HepG2 (cell line): ENCODE measurements at regions not wholly inside any gene's neighbourhood (a gene's known extent, or its start where the extent isn't known, plus 50 kb on each side); places are given as distances from the start of the nearest gene placed in this dataset.

ENCODE experiments used
- ATAC-seq: fragments of 200-7000 bp; cut with Tn5 transposase; 3 replicates; pipeline ENCODE4 v1.9.1; 2020; ENCODE audit warnings: mild to moderate bottlenecking, moderate library complexity
- BruUV-seq: library from RNA; stranded (reverse); fragments of 400-500 nt; replicated peaks from 2 replicates; lab custom pipeline; 2021; lab: Mats Ljungman, UMichigan
- CTCF ChIA-PET: fragments of 300-600 bp; formaldehyde crosslinking; extraction: SDS; loops from one replicate; lab custom pipeline; 2021; ENCODE audit warnings: low total read pairs, inconsistent platforms, low intra/inter-chr PET ratio; lab: Yijun Ruan, JAX
- POLR2A ChIA-PET: fragments of 350-600 bp; sonication (Branson Sonifier 250); formaldehyde crosslinking; loops from one replicate; lab custom pipeline; 2020; ENCODE audit warnings: antibody characterized with exemption, inconsistent platforms; lab: Yijun Ruan, JAX
- DNase-seq: peaks from one replicate; pipeline ENCODE4 v3.0.0-alpha.2; 2015; ENCODE audit warnings: low spot score
- FAIRE-seq: peaks from 3 replicates; lab custom pipeline; 2011; peaks lifted over from hg19 to GRCh38; lab: Jason Lieb, UNC
- H2AFZ ChIP-seq: one replicate; pipeline ENCODE4 v1.6.1; 2011; ENCODE audit warnings: low read length, inconsistent platforms
- H3K27ac ChIP-seq: fragments of 300-600 bp; 3 replicates; pipeline ENCODE4 v1.8.0; 2011; ENCODE audit warnings: mixed run types, mild to moderate bottlenecking, mixed read lengths, low read length, inconsistent platforms; ENCODE audit not compliant: insufficient read depth; ENCODE audit errors: extremely low read length
- H3K27me3 ChIP-seq, 2 experiments: fragments of 200-600 bp in 1 of 2; 2 replicates in 1 of 2; 3 replicates in 1 of 2; pipeline versions ENCODE4 v1.6.0 to v1.8.0; 2011; ENCODE audit warnings: low read length in 2 of 2, mild to moderate bottlenecking in 2 of 2, moderate library complexity in 2 of 2, inconsistent platforms in 1 of 2; ENCODE audit not compliant: insufficient read depth in 2 of 2, control insufficient read depth in 1 of 2
- H3K36me3 ChIP-seq, 2 experiments: fragments of 200-600 bp in 1 of 2; replicated peaks in 1 of 2; 2 replicates in 1 of 2; 3 replicates in 1 of 2; pipeline versions ENCODE4 v1.5.1 to v1.8.0; 2011; ENCODE audit warnings: low read length in 2 of 2, inconsistent platforms in 1 of 2; ENCODE audit not compliant: insufficient read depth in 2 of 2, control insufficient read depth in 1 of 2
- H3K4me1 ChIP-seq: 2 replicates; pipeline ENCODE4 v1.5.1; 2012; ENCODE audit warnings: low read length, inconsistent platforms; ENCODE audit not compliant: insufficient read depth
- H3K4me2 ChIP-seq: 2 replicates; pipeline ENCODE4 v1.6.0; 2011; ENCODE audit warnings: low read depth, low read length, inconsistent platforms
- H3K4me3 ChIP-seq, 3 experiments: fragments of 200-600 bp in 1 of 3; sonication (generic), shearing (Covaris generic) in 1 of 3; replicated peaks in 1 of 3; 2 replicates each; pipeline ENCODE4 v1.5.1; 2011 to 2016; ENCODE audit warnings: low read length in 3 of 3, inconsistent platforms in 2 of 3, low read depth in 2 of 3, mild to moderate bottlenecking in 2 of 3, control low read depth in 1 of 3, mixed read lengths in 1 of 3; ENCODE audit not compliant: insufficient read depth in 1 of 3
- H3K79me2 ChIP-seq: one replicate; pipeline ENCODE4 v1.6.1; 2011; ENCODE audit warnings: low read length, inconsistent platforms; ENCODE audit not compliant: insufficient read depth
- H3K9ac ChIP-seq: 2 replicates; pipeline ENCODE4 v1.6.0; 2011; ENCODE audit warnings: mild to moderate bottlenecking, low read depth, low read length, inconsistent platforms; ENCODE audit not compliant: insufficient read depth
- H3K9me3 ChIP-seq: 2 replicates; pipeline ENCODE4 v1.5.1; 2012; ENCODE audit warnings: mild to moderate bottlenecking, low read length
- H4K20me1 ChIP-seq: 2 replicates; pipeline ENCODE4 v1.6.0; 2011; ENCODE audit warnings: inconsistent platforms, mild to moderate bottlenecking, low read length, moderate library complexity; ENCODE audit not compliant: insufficient read depth
- EZH2 ChIP-seq: conservative IDR thresholded peaks from 2 replicates; pipeline ENCODE4 v1.6.1; 2012; ENCODE audit warnings: mild to moderate bottlenecking, low read depth, low read length, moderate library complexity
- HNRNPL ChIP-seq: fragments of 200-400 bp; formaldehyde crosslinking; IDR thresholded peaks from 2 replicates; pipeline ENCODE4 v1.6.1; 2017; ENCODE audit warnings: mild to moderate bottlenecking, low read depth, low read length
- KAT2B ChIP-seq: fragments of 150-350 bp; IDR thresholded peaks from 2 replicates; pipeline ENCODE4 v1.6.1; 2014; ENCODE audit warnings: low read depth, low read length, borderline replicate concordance
- WGBS: methylation state at CpG from one replicate; pipeline ENCODE4 v1.1.6; 2017; ENCODE audit warnings: low lambda C conversion rate; 5-methylcytosine and 5-hydroxymethylcytosine counted together
- in situ Hi-C: cut with HindIII; loops from 2 replicates; pipeline ENCODE4 v1.10.0; 2017; ENCODE audit warnings: low pct_unique_long_range_greater_than_20kb; ENCODE audit not compliant: extremely low pct_ligation_motif_present
- intact Hi-C: fragments of 100-400 bp; cut with micrococcal nuclease; formaldehyde crosslinking; loops from one replicate; pipeline ENCODE4 v1.10.0; 2022; ENCODE audit not compliant: unreplicated experiment

DNA sequence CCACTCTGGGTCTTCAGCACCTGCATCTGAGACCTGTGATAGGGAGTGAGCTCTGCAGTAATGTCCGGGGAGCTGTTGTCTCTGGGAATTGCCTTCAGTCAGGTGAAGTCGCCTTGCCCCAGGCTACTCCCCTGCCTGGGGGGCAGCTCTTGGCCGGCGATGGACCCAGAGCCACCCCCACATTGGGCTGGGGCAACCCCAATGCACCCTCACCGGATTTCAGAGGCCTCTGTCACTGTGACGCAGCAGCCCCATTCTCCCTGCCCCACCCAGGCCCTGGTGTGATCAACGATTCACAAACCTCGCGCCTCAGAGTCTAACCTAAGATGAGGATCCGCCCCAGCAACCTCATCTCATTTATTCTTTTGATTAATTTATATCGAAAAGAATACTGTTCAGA, 303.6 kb downstream of the NDUFA10 start:
- Histone ChIP-seq H3K79me2 (no peaks in the 10 kb centered on the region), H3K4me2 (no peak overlapping the region), H3K27ac (no peak overlapping the region), H4K20me1 (no peaks in the 10 kb centered on the region), H3K9me3 (no peaks in the 10 kb centered on the region), H3K27me3 (peaks cover 10 to 71% of the 10 kb centered on the region in 2 experiments), H2AFZ (no peak overlapping the region), H3K9ac (no peak overlapping the region), H3K4me1 (no peaks in the 10 kb centered on the region), H3K36me3 (no peaks in the 10 kb centered on the region), H3K4me3 (no peak overlapping the region)
- DNase-seq (no peak), ATAC-seq (no peak), FAIRE-seq (no peak)
- 15% methylated on average over 6 of the region's 11 CpGs for WGBS
- intact Hi-C loops = no loop called here
- no TSS peak for BruUV-seq
- TF ChIP-seq KAT2B = no peak
- no peak for TF ChIP-seq EZH2
- POLR2A ChIA-PET = no interaction called here
- in situ Hi-C loops = no loop called here
- CTCF ChIA-PET = no interaction called here

DNA sequence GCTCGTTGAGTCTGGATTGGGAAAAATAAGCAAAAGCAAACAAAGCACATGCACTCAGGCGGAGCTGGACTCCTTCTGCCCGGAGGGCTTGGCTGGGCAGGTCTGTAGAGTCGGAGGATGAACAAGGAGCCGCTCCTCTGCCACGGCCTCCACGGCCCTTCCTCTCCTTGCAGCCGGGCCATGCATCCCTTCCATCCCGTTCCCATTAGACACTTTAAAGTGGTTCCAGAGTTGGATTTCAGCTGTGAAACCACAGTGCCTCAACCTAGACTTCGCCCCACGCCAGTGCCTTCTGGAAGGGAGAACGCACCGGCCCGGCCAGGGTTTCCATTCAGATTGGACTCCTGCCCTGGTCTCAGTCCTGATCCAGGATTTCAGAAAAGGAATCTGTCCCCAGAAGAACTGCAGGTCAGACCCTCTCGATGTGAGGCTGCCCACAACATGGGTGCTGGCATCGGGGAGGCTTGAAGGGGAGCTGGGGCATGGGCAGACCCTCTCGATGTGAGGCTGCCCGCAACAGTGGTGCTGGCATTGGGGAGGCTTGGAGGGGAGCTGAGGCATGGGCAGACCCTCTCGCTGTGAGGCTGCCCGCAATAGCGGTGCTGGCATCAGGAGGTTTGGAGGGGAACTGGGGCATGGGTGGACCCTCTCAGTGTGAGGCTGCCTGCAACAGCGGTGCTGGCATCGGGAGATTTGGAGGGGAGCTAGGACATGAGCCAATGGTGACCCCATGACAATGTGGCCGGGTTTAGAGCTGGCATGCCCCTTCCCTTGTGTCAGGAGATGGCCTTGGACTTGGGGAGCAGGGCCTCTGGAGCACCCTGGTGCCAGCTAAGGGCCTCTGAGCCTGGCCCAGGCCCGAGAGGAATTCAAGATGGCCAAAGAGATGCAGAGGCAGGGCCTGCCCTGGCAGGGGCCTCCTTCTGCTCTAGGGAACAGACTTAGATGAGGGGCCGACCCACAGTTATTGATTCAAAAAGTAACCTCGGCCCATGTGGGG, 304.5 kb downstream of the NDUFA10 start:
- no peak overlapping the region for H3K4me2 ChIP-seq
- no peak overlapping the region for H3K27ac ChIP-seq
- no peak overlapping the region for H3K9ac ChIP-seq
- no peaks in the 10 kb centered on the region for H3K36me3 ChIP-seq
- ATAC-seq = no peak
- no peak for FAIRE-seq
- BruUV-seq = no TSS peak
- intact Hi-C loops (no loop called here), in situ Hi-C loops (no loop called here)
- WGBS = 42% methylated on average over 25 of the region's 27 CpGs
- H3K4me1 ChIP-seq = no peaks in the 10 kb centered on the region
- ChIA-PET CTCF (no interaction called here), POLR2A (no interaction called here)
- H4K20me1 ChIP-seq = no peaks in the 10 kb centered on the region
- no peak for DNase-seq
- H3K9me3 ChIP-seq = no peaks in the 10 kb centered on the region
- TF ChIP-seq HNRNPL = no peak
- TF ChIP-seq, all 625 proteins: peak for 0
- Histone ChIP-seq H3K27me3 (peaks cover 10 to 71% of the 10 kb centered on the region in 2 experiments), H3K4me3 (no peak overlapping the region), H2AFZ (no peak overlapping the region), H3K79me2 (no peaks in the 10 kb centered on the region)
